GM18873 (cell line): ENCODE measurements at regions not wholly inside any gene's neighbourhood (a gene's known extent, or its start where the extent isn't known, plus 50 kb on each side); places are given as distances from the start of the nearest gene placed in this dataset.

Experiments used
- ATAC-seq: cut with Tn5 transposase; IDR thresholded peaks from one replicate; pipeline ENCODE4 v1.9.1; 2021; ENCODE audit warnings: mild to moderate bottlenecking, moderate library complexity, moderate number of reproducible peaks; ENCODE audit not compliant: unreplicated experiment, low FRiP score

- no peak for ATAC-seq
These were observed 199.9 kb upstream of the SMC2 start for GRCh38 chr9:103894184-103894583.

- no peak for ATAC-seq
These were observed 195.6 kb upstream of the SMC2 start for GRCh38 chr9:103898550-103898949.

GRCh38 chr9:103899866-103900265 lies 194.2 kb upstream of the SMC2 start:
- no peak for ATAC-seq

- no peak for ATAC-seq
These were observed 193.6 kb upstream of the SMC2 start for GRCh38 chr9:103900466-103900865.

GRCh38 chr9:103902263-103902662 lies 191.8 kb upstream of the SMC2 start:
- no peak for ATAC-seq

GRCh38 chr9:103904242-103904641 lies 189.9 kb upstream of the SMC2 start:
- no peak for ATAC-seq

GRCh38 chr9:103913899-103914298 lies 180.2 kb upstream of the SMC2 start:
- ATAC-seq = no peak

- ATAC-seq = no peak
These were observed 174.4 kb upstream of the SMC2 start for GRCh38 chr9:103919605-103920209.

GRCh38 chr9:103928442-103928841 lies 165.7 kb upstream of the SMC2 start:
- no peak for ATAC-seq

- no peak for ATAC-seq
These were observed 153.0 kb upstream of the SMC2 start for GRCh38 chr9:103941104-103941503.

GRCh38 chr9:103942200-103942599 lies 151.9 kb upstream of the SMC2 start:
- no peak for ATAC-seq

- ATAC-seq = no peak
These were observed 151.5 kb upstream of the SMC2 start for GRCh38 chr9:103942651-103943050.

GRCh38 chr9:103949096-103949495 lies 145.0 kb upstream of the SMC2 start:
- ATAC-seq = no peak

- ATAC-seq = no peak
These were observed 116.9 kb upstream of the SMC2 start for GRCh38 chr9:103977163-103977562.

GRCh38 chr9:103978396-103978795 lies 115.7 kb upstream of the SMC2 start:
- ATAC-seq = no peak

- ATAC-seq = no peak
These were observed 112.2 kb upstream of the SMC2 start for GRCh38 chr9:103981912-103982311.

GRCh38 chr9:103985077-103985476 lies 109.0 kb upstream of the SMC2 start:
- no peak for ATAC-seq

- no peak for ATAC-seq
These were observed 105.3 kb upstream of the SMC2 start for GRCh38 chr9:103988821-103989220.

- ATAC-seq = no peak
These were observed 103.8 kb upstream of the SMC2 start for GRCh38 chr9:103990311-103990710.

GRCh38 chr9:103991001-103991400 lies 103.1 kb upstream of the SMC2 start:
- ATAC-seq = no peak

GRCh38 chr9:103991698-103992097 lies 102.4 kb upstream of the SMC2 start:
- peak; percentile 76 for ATAC-seq

GRCh38 chr9:103992938-103993579 lies 101.0 kb upstream of the SMC2 start:
- ATAC-seq = no peak
